Activated naive CD4-positive, alpha-beta T cell treated with anti-CD3 and anti-CD28 coated beads, Interleukin-2, amount 50 U/mL, for 24 hours (primary cell): ENCODE measurements at regions not wholly inside any gene's neighbourhood (a gene's known extent, or its start where the extent isn't known, plus 50 kb on each side); places are given as distances from the start of the nearest gene placed in this dataset.

Experiments
- H3K27ac Mint-ChIP-seq: one replicate; pipeline ENCODE4 v1.8.0; 2021; ENCODE audit warnings: mild to moderate bottlenecking, mixed read lengths
- H3K27me3 Mint-ChIP-seq: one replicate; pipeline ENCODE4 v1.8.0; 2021; ENCODE audit warnings: mixed read lengths
- H3K36me3 Mint-ChIP-seq: one replicate; pipeline ENCODE4 v1.8.0; 2021; ENCODE audit warnings: mixed read lengths
- H3K4me1 Mint-ChIP-seq: one replicate; pipeline ENCODE4 v1.8.0; 2021; ENCODE audit warnings: mixed read lengths
- H3K4me3 Mint-ChIP-seq: one replicate; pipeline ENCODE4 v1.8.0; 2021; ENCODE audit warnings: mild to moderate bottlenecking, mixed read lengths
- H3K9me3 Mint-ChIP-seq: one replicate; pipeline ENCODE4 v1.8.0; 2021; ENCODE audit warnings: mixed read lengths

DNA sequence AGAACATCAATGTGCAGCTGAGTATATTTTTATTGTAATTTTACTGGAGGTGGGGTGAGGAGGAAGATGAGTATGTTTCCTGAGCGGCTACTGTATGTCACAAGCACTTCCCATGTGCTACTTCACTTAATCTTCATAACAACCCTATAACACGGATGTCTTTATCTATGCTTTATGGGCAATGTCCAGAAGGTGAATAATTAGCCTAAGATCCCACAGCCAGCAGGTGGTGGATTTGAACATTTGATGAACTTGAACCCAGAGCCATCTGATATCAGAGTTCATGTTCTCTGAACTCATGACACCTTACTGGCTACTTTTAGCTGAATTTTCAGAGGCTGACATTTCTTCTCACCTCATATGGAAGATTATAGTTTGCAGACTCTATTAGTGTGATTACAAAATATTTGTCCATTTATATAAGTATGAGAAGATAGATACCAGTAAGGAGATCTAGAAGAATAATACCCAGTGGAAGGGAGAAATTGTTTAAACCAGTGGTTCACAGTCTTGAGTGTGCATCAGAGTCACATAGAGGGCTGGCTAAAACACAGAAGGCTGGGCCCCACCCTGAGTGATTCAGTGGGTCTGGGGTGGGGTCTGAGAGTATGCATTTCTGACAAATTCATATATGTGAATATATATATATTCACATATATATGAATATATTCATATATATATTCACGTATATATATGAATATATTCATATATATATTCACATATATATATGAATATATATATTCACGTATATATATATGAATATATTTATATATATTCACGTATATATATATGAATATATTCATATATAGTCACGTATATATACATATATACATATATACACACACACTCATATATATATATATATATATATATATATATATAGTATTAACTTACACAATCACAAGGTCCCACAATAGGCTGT, 164.4 kb upstream of the NR3C1 start:
- Mint-ChIP-seq H3K4me1 (no peaks in the 10 kb centered on the region), H3K4me3 (no peak overlapping the region), H3K27me3 (no peaks in the 10 kb centered on the region), H3K9me3 (no peaks in the 10 kb centered on the region), H3K36me3 (no peaks in the 10 kb centered on the region), H3K27ac (no peak overlapping the region)

DNA sequence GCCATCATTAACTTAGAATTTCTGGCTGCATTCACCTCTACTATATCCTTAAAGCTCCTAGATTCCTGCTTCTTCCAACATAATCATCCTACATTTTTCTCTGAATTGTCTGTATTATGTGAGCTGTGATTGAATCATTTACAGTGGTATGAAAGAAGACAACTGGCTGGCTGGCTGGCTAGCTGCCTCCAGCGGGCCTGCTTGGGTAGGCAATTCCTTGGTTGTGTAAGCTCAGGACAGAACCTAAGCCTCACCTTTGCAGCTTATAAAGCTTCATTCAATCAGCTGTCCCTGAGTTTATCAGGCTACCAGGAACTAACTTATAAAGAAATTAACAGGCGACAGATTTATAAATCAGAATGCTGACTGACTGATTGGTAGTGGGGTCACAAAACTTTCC, 162.7 kb upstream of the NR3C1 start:
- Mint-ChIP-seq H3K4me1 (no peaks in the 10 kb centered on the region), H3K36me3 (no peaks in the 10 kb centered on the region), H3K27me3 (no peaks in the 10 kb centered on the region), H3K4me3 (no peak overlapping the region), H3K9me3 (no peaks in the 10 kb centered on the region), H3K27ac (no peak overlapping the region)

- no peaks in the 10 kb centered on the region for H3K9me3 Mint-ChIP-seq
- no peaks in the 10 kb centered on the region for H3K4me1 Mint-ChIP-seq
- H3K36me3 Mint-ChIP-seq: no peaks in the 10 kb centered on the region
- no peaks in the 10 kb centered on the region for H3K27me3 Mint-ChIP-seq
- H3K27ac Mint-ChIP-seq: no peak overlapping the region
- H3K4me3 Mint-ChIP-seq: no peak overlapping the region
These were observed 160.9 kb upstream of the NR3C1 start for GRCh38 chr5:143564417-143564816.

- no peaks in the 10 kb centered on the region for H3K27me3 Mint-ChIP-seq
- H3K36me3 Mint-ChIP-seq: no peaks in the 10 kb centered on the region
- no peaks in the 10 kb centered on the region for H3K4me1 Mint-ChIP-seq
- no peak overlapping the region for H3K27ac Mint-ChIP-seq
- H3K9me3 Mint-ChIP-seq: no peaks in the 10 kb centered on the region
- H3K4me3 Mint-ChIP-seq: no peak overlapping the region
These were observed 159.4 kb upstream of the NR3C1 start for GRCh38 chr5:143562935-143563334.

DNA sequence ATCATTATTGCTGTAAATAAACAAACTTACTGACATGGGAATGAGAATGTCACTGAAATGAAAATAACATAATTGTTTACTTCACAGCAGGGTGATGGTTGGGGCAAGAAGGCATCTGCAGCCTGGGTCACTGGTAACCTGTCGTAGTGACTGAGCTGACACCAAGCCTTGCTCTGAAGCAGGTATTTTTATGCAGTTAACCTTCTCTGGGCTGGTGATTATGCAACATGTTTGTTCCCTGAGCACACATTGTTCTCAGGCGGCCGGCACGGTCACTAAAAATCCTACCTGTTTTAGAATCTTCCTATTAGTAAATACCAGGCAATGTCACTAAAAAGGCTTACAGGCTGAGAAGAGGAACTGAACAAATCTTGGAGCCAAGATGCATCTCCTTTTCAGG, 157.7 kb upstream of the NR3C1 start:
- Mint-ChIP-seq H3K4me1 (no peaks in the 10 kb centered on the region), H3K9me3 (no peaks in the 10 kb centered on the region), H3K36me3 (no peaks in the 10 kb centered on the region), H3K27ac (no peak overlapping the region), H3K4me3 (no peak overlapping the region), H3K27me3 (no peaks in the 10 kb centered on the region)

DNA sequence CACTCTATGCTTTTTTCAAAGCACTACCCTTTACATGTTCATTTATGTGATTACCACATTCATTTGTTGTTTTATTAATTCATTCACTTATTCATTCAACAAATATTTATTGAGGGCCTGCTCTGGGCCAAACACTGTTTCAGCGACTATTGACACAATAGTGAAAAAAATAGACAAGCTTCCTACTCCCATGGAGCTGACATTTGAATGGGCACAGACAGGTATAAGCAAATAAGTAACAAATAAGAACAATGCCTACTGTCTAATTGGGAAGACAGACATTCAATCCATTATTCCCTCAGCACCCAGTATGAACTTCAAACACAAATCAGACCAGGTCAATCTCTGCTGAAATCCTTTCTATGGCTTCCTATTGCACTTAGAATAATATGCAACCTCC, 156.9 kb upstream of the NR3C1 start:
- Mint-ChIP-seq H3K4me1 (no peaks in the 10 kb centered on the region), H3K9me3 (no peaks in the 10 kb centered on the region), H3K27ac (no peak overlapping the region), H3K4me3 (no peak overlapping the region), H3K27me3 (no peaks in the 10 kb centered on the region), H3K36me3 (no peaks in the 10 kb centered on the region)

GRCh38 chr5:143559586-143560109, 156.2 kb upstream of the NR3C1 start:
- Mint-ChIP-seq H3K27ac (no peak overlapping the region), H3K4me1 (no peaks in the 10 kb centered on the region), H3K4me3 (no peak overlapping the region), H3K9me3 (no peaks in the 10 kb centered on the region), H3K36me3 (no peaks in the 10 kb centered on the region), H3K27me3 (no peaks in the 10 kb centered on the region)

DNA sequence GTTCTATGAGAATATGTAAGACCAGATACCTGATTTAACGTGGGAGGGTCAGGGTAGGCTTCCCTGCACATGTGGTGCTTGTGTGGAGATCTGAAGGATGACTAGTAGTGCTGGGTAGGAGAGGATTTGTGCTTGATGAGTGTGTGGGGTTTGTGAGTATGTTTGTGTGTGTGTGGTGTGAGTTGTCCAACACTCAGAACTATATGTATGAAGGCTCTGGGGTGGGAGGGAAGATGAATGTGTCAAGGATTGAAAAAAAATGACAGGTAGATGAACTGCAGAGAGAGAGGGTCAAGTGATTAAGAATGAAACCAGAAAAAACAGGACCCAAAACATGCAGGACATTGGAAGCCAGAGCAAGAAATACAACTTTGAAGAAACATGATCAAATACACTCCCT, 154.6 kb upstream of the NR3C1 start:
- no peaks in the 10 kb centered on the region for H3K9me3 Mint-ChIP-seq

GRCh38 chr5:143557061-143557818, 153.8 kb upstream of the NR3C1 start:
- no peaks in the 10 kb centered on the region for H3K4me1 Mint-ChIP-seq
- no peak overlapping the region for H3K4me3 Mint-ChIP-seq

More for the DNA sequence above, 154.6 kb upstream of the NR3C1 start:
- Mint-ChIP-seq H3K27ac (no peak overlapping the region), H3K27me3 (no peaks in the 10 kb centered on the region), H3K36me3 (no peaks in the 10 kb centered on the region), H3K4me1 (no peaks in the 10 kb centered on the region), H3K4me3 (no peak overlapping the region)

GRCh38 chr5:143554918-143555477, 151.5 kb upstream of the NR3C1 start:
- Mint-ChIP-seq H3K4me3 (no peak overlapping the region), H3K4me1 (no peaks in the 10 kb centered on the region), H3K27me3 (peaks cover 4% of the 10 kb centered on the region), H3K9me3 (no peaks in the 10 kb centered on the region), H3K36me3 (no peaks in the 10 kb centered on the region), H3K27ac (no peak overlapping the region)

More at GRCh38 chr5:143557061-143557818, 153.8 kb upstream of the NR3C1 start:
- H3K27me3 Mint-ChIP-seq: no peaks in the 10 kb centered on the region
- H3K27ac Mint-ChIP-seq: no peak overlapping the region
- no peaks in the 10 kb centered on the region for H3K9me3 Mint-ChIP-seq
- H3K36me3 Mint-ChIP-seq: no peaks in the 10 kb centered on the region

- Mint-ChIP-seq H3K4me3 (no peak overlapping the region), H3K36me3 (no peaks in the 10 kb centered on the region), H3K27ac (no peak overlapping the region), H3K9me3 (no peaks in the 10 kb centered on the region), H3K4me1 (no peaks in the 10 kb centered on the region), H3K27me3 (peaks cover 4% of the 10 kb centered on the region)
These were observed 150.8 kb upstream of the NR3C1 start for GRCh38 chr5:143554187-143554717.

DNA sequence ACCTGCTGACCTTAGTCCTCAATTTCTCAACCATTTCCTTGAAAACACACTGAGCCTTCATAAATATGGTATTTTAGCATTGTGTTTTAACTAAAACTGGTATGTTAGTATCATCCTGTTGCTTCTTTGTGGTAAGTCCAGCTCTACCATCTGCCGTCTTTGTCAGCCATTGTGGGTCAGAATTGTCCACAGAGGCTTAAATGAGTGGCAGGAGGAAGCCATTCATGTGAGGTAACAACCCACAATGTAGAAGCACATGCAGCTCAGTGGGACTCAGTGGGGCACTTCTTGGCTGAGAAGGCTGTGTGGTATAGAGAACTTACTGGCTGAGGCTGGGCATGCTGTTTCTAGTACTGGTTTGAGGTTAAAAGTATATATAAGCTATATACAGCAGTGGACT, 149.2 kb upstream of the NR3C1 start:
- Mint-ChIP-seq H3K36me3 (peaks cover 2% of the 10 kb centered on the region), H3K4me3 (no peak overlapping the region), H3K27ac (no peak overlapping the region), H3K9me3 (peaks cover 6% of the 10 kb centered on the region), H3K27me3 (peaks cover 4% of the 10 kb centered on the region), H3K4me1 (no peaks in the 10 kb centered on the region)

GRCh38 chr5:143551820-143552251, 148.3 kb upstream of the NR3C1 start:
- H3K4me1 Mint-ChIP-seq: no peaks in the 10 kb centered on the region
- no peak overlapping the region for H3K4me3 Mint-ChIP-seq
- no peak overlapping the region for H3K27ac Mint-ChIP-seq
- H3K36me3 Mint-ChIP-seq: peaks cover 2% of the 10 kb centered on the region
- peaks cover 4% of the 10 kb centered on the region for H3K27me3 Mint-ChIP-seq
- peaks cover 6% of the 10 kb centered on the region for H3K9me3 Mint-ChIP-seq

GRCh38 chr5:143550986-143551630, 147.6 kb upstream of the NR3C1 start:
- peaks cover 7% of the 10 kb centered on the region for H3K9me3 Mint-ChIP-seq
- peaks cover 2% of the 10 kb centered on the region for H3K36me3 Mint-ChIP-seq
- H3K4me3 Mint-ChIP-seq: no peak overlapping the region
- H3K27ac Mint-ChIP-seq: no peak overlapping the region
- H3K27me3 Mint-ChIP-seq: peaks cover 4% of the 10 kb centered on the region
- no peaks in the 10 kb centered on the region for H3K4me1 Mint-ChIP-seq

DNA sequence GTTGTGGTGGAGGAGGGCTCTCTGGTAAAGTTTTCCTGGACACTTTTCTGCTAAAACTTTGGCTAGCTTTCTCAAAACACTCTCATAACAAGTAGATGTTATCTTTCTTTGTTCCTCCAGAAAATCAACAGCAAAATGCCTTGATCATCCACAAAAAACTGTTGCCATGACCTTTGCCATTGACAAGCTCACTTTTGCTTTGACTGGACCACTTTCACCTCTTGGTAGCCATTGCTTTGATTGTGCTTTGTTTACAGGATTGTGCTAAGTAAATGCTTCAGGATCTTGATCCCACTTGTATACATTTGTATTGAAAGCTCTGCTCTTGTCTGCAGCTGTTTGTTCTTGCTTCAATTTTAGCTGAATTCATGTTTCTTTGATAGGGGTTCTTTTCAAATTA, 143.9 kb upstream of the NR3C1 start:
- no peaks in the 10 kb centered on the region for H3K4me1 Mint-ChIP-seq
- H3K36me3 Mint-ChIP-seq: peaks cover 2% of the 10 kb centered on the region
- H3K4me3 Mint-ChIP-seq: no peak overlapping the region
- H3K9me3 Mint-ChIP-seq: peaks cover 9% of the 10 kb centered on the region
- peaks cover 4% of the 10 kb centered on the region for H3K27me3 Mint-ChIP-seq
- H3K27ac Mint-ChIP-seq: no peak overlapping the region
